B cell (primary cell): ENCODE measurements at regions not wholly inside any gene's neighbourhood (a gene's known extent, or its start where the extent isn't known, plus 50 kb on each side); places are given as distances from the start of the nearest gene placed in this dataset.

Experiments
- ATAC-seq: fragments of 200-7000 bp; cut with Tn5 transposase; one replicate; pipeline ENCODE4 v1.10.0; 2021; ENCODE audit warnings: low read depth, mild to moderate bottlenecking, moderate number of reproducible peaks, moderate library complexity
- CTCF ChIA-PET: fragments of 350-600 bp; sonication (Branson Sonifier 250); formaldehyde crosslinking; loops from one replicate; lab custom pipeline; 2021; ENCODE audit warnings: antibody characterized with exemption, inconsistent platforms; lab: Charles Lee
- POLR2A ChIA-PET: fragments of 350-600 bp; sonication (Branson Sonifier 250); formaldehyde crosslinking; loops from one replicate; lab custom pipeline; 2021; ENCODE audit warnings: antibody characterized with exemption; lab: Charles Lee
- DNase-seq: peaks from one replicate; pipeline ENCODE4 v3.0.0; 2013
- H2AFZ ChIP-seq: 2 replicates; pipeline ENCODE4 v1.6.1; 2012; ENCODE audit warnings: mild to moderate bottlenecking, low read depth, low read length; ENCODE audit not compliant: insufficient read depth, poor library complexity, severe bottlenecking
- H3K27ac ChIP-seq, 2 donors: 1 replicate in 1 of 2; 2 replicates in 1 of 2; pipeline ENCODE4 v1.5.1; 2012 to 2013; ENCODE audit warnings: low read length in 2 of 2, mild to moderate bottlenecking in 2 of 2, moderate library complexity in 1 of 2
- H3K27me3 ChIP-seq, 4 experiments: fragments of 200-600 bp in 1 of 4; sonication (generic) in 1 of 4; replicated peaks in 1 of 4; 1 replicate in 2 of 4; 2 replicates in 2 of 4; pipeline versions ENCODE4 v1.6.1 to v1.7.0; 2013 to 2016; ENCODE audit warnings: low read length in 3 of 4, mild to moderate bottlenecking in 2 of 4, mixed read lengths in 1 of 4, moderate library complexity in 1 of 4; ENCODE audit not compliant: insufficient read depth in 4 of 4, control insufficient read depth in 3 of 4; ENCODE audit errors: control extremely low read depth in 1 of 4
- H3K36me3 ChIP-seq, 2 experiments: replicated peaks in 1 of 2; 1 replicate in 1 of 2; 2 replicates in 1 of 2; pipeline versions ENCODE4 v1.6.1 to v1.7.1; 2013; ENCODE audit warnings: low read length in 1 of 2; ENCODE audit not compliant: insufficient read depth in 2 of 2, control insufficient read depth in 1 of 2; ENCODE audit errors: control extremely low read depth in 1 of 2, extremely low read depth in 1 of 2
- H3K4me1 ChIP-seq, 2 donors: fragments of 200-600 bp in 1 of 2; sonication (generic) in 1 of 2; 1 replicate in 1 of 2; 2 replicates in 1 of 2; pipeline versions ENCODE4 v1.5.1 to v1.6.1; 2013 to 2017; ENCODE audit warnings: low read length in 2 of 2; ENCODE audit not compliant: control insufficient read depth in 2 of 2, insufficient read depth in 2 of 2
- H3K4me2 ChIP-seq: replicated peaks from 2 replicates; pipeline ENCODE3; 2012; ENCODE audit warnings: mild to moderate bottlenecking, low read depth, low read length; ENCODE audit not compliant: poor library complexity, severe bottlenecking
- H3K4me3 ChIP-seq, 5 experiments: fragments of 200-600 bp in 1 of 5; sonication (generic) in 1 of 5; 1 replicate in 3 of 5; 2 replicates in 2 of 5; pipeline versions ENCODE4 v1.5.1 to v1.7.0; 2011 to 2016; ENCODE audit warnings: low read length in 4 of 5, mild to moderate bottlenecking in 4 of 5, low read depth in 2 of 5, control low read depth in 1 of 5, moderate library complexity in 1 of 5; ENCODE audit not compliant: insufficient read depth in 1 of 5; ENCODE audit errors: control extremely low read depth in 1 of 5, extremely low read depth in 1 of 5
- H3K79me2 ChIP-seq: fragments of 200-600 bp; sonication (generic); one replicate; pipeline ENCODE4 v1.6.0; 2016; ENCODE audit warnings: low read length; ENCODE audit not compliant: control insufficient read depth, insufficient read depth
- H3K9ac ChIP-seq: fragments of 200-600 bp; sonication (generic); 2 replicates; pipeline ENCODE4 v1.6.1; 2017; ENCODE audit warnings: mild to moderate bottlenecking, low read length, moderate library complexity
- H3K9me3 ChIP-seq, 3 donors: one replicate each; pipeline versions ENCODE4 v1.6.1 to v1.7.1; 2013; ENCODE audit warnings: low read length in 2 of 3; ENCODE audit not compliant: control insufficient read depth in 2 of 3, insufficient read depth in 1 of 3; ENCODE audit errors: control extremely low read depth in 1 of 3
- H4K20me1 ChIP-seq: 2 replicates; pipeline ENCODE4 v1.6.0; 2012; ENCODE audit warnings: mild to moderate bottlenecking, low read length; ENCODE audit not compliant: insufficient read depth, control insufficient read depth, poor library complexity, severe bottlenecking
- H3K27ac Mint-ChIP-seq: one replicate; pipeline ENCODE4 v1.8.0; 2021; ENCODE audit warnings: mixed read lengths
- H3K27me3 Mint-ChIP-seq: one replicate; pipeline ENCODE4 v1.8.0; 2021; ENCODE audit warnings: mixed read lengths
- H3K4me1 Mint-ChIP-seq: one replicate; pipeline ENCODE4 v1.8.0; 2021; ENCODE audit warnings: mixed read lengths
- H3K4me3 Mint-ChIP-seq: one replicate; pipeline ENCODE4 v1.8.0; 2021; ENCODE audit warnings: mixed read lengths
- H3K9me3 Mint-ChIP-seq: one replicate; pipeline ENCODE4 v1.8.0; 2022; ENCODE audit warnings: mixed read lengths; ENCODE audit not compliant: insufficient read depth
- EZH2 ChIP-seq: IDR thresholded peaks from 2 replicates; pipeline ENCODE4 v1.6.1; 2012; ENCODE audit warnings: borderline replicate concordance, low read depth, mild to moderate bottlenecking, moderate library complexity, low read length; ENCODE audit not compliant: insufficient read depth, poor library complexity, severe bottlenecking
- WGBS: methylation state at CpG from one replicate; pipeline ENCODE4 v1.1.5; 2013; ENCODE audit warnings: missing lambda C conversion rate; ENCODE audit not compliant: insufficient coverage; 5-methylcytosine and 5-hydroxymethylcytosine counted together
- intact Hi-C: fragments of 100-400 bp; cut with micrococcal nuclease; formaldehyde crosslinking; loops from one replicate; pipeline ENCODE4 v1.10.0; 2022
- TF ChIP-seq, protein P1 (sequence below): fragments of 200-600 bp; IDR thresholded peaks from one replicate; pipeline ENCODE4 v1.8.0; 2022; ENCODE audit warnings: antibody characterized with exemption, mild to moderate bottlenecking

DNA sequence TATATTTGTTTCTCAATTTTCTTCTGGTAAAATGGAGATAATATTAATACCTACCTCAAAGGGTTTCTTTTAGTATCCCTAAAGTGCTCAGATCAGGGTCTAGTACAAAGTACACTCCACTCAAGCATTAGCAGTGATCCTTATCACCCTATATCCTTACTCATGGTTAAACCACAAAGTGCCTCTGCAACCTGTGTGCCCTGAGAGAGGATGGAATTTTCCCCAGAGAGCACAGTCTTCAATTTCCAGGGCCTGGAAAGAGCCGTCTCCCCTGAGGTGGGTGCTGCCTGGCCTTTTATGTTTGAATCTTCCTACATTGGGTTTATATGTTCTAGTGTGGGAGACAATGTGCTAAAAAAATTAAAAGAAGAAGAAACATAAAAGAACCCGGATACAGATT, 183.1 kb upstream of the FBXO33 start:
- Mint-ChIP-seq H3K4me1 (no peaks in the 10 kb centered on the region), H3K27me3 (no peaks in the 10 kb centered on the region), H3K27ac (no peak overlapping the region), H3K4me3 (no peak overlapping the region), H3K9me3 (no peaks in the 10 kb centered on the region)
- H3K4me2 ChIP-seq, result no peak overlapping the region
- no peak overlapping the region for H3K4me3 ChIP-seq
- DNase-seq (no peak), ATAC-seq (no peak)
- no peak overlapping the region for H3K9ac ChIP-seq
- TF ChIP-seq EZH2, result no peak
- TF ChIP-seq, protein P1, sequence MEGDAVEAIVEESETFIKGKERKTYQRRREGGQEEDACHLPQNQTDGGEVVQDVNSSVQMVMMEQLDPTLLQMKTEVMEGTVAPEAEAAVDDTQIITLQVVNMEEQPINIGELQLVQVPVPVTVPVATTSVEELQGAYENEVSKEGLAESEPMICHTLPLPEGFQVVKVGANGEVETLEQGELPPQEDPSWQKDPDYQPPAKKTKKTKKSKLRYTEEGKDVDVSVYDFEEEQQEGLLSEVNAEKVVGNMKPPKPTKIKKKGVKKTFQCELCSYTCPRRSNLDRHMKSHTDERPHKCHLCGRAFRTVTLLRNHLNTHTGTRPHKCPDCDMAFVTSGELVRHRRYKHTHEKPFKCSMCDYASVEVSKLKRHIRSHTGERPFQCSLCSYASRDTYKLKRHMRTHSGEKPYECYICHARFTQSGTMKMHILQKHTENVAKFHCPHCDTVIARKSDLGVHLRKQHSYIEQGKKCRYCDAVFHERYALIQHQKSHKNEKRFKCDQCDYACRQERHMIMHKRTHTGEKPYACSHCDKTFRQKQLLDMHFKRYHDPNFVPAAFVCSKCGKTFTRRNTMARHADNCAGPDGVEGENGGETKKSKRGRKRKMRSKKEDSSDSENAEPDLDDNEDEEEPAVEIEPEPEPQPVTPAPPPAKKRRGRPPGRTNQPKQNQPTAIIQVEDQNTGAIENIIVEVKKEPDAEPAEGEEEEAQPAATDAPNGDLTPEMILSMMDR, result no peak
- H3K9me3 ChIP-seq, result peaks cover 0 to 3% (median 0%) of the 10 kb centered on the region in 3 donors
- ChIA-PET CTCF (no interaction called here), POLR2A (no interaction called here)
- no peaks in the 10 kb centered on the region for H3K36me3 ChIP-seq
- H3K79me2 ChIP-seq, result no peaks in the 10 kb centered on the region
- no peaks in the 10 kb centered on the region for H3K27me3 ChIP-seq
- intact Hi-C loops, result no loop called here
- no peaks in the 10 kb centered on the region for H4K20me1 ChIP-seq
- WGBS, result 71% methylated on average over 1 of the region's 2 CpGs
- H3K27ac ChIP-seq, result no peak overlapping the region
- no peak overlapping the region for H2AFZ ChIP-seq
- H3K4me1 ChIP-seq, result no peaks in the 10 kb centered on the region

DNA sequence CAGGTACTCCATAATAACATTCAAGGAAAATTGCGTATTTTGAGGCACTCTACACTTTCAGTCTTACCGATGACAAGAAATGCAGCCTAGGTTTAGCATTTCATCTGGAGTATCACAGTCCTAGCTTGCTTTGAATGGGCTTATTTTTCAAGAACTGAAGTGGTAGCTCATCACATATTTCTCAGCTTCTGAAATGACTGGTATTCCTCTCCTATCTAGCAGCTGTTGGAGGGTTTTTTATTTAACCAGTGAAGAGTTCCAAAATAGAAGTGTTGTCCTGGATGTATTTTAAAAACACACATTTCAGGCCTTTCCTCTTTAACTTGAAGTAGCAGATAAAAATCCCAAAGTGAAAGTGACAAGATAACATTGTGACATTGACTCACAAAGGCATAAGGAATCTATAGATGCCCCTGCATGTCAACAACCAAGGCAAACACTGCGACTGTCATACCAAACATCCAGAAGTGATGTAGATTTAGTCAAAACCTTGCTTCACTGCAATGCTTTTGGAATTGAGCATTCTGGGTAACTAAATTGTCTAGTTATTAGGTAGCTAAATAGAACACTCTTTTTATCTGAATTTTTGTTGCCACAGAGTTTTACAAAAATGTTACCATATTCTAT, 182.2 kb upstream of the FBXO33 start:
- CTCF ChIA-PET, result no interaction called here
- 100% methylated on average over 2 of the region's 3 CpGs for WGBS
- intact Hi-C loops, result no loop called here

More for the DNA sequence above, 182.2 kb upstream of the FBXO33 start:
- Histone ChIP-seq H3K36me3 (no peaks in the 10 kb centered on the region), H3K4me1 (no peaks in the 10 kb centered on the region), H3K9ac (no peak overlapping the region), H4K20me1 (no peaks in the 10 kb centered on the region), H2AFZ (no peak overlapping the region), H3K79me2 (no peaks in the 10 kb centered on the region), H3K27me3 (no peaks in the 10 kb centered on the region), H3K4me3 (no peak overlapping the region), H3K4me2 (no peak overlapping the region), H3K27ac (no peak overlapping the region), H3K9me3 (peaks cover 0 to 2% (median 0%) of the 10 kb centered on the region in 3 donors)
- no peak for ATAC-seq
- Mint-ChIP-seq H3K27ac (no peak overlapping the region), H3K27me3 (no peaks in the 10 kb centered on the region), H3K9me3 (no peaks in the 10 kb centered on the region), H3K4me3 (no peak overlapping the region), H3K4me1 (no peaks in the 10 kb centered on the region)
- TF ChIP-seq, protein P1, result no peak
- TF ChIP-seq EZH2, result no peak
- DNase-seq, result no peak
- POLR2A ChIA-PET, result no interaction called here
